HUES6 (cell line): ENCODE measurements at regions not wholly inside any gene's neighbourhood (a gene's known extent, or its start where the extent isn't known, plus 50 kb on each side); places are given as distances from the start of the nearest gene placed in this dataset.
"Not testable (repeated sequence)": the region's sequence is repeated elsewhere in the genome, so short reads cannot be mapped to it uniquely, and the experiment has no call there.

Experiments used
- H3K27ac ChIP-seq: 2 replicates; pipeline ENCODE4 v1.7.0; 2013; ENCODE audit warnings: low read depth, mild to moderate bottlenecking, low read length, inconsistent platforms
- H3K27me3 ChIP-seq: 2 replicates; pipeline ENCODE4 v1.6.1; 2013; ENCODE audit warnings: low read length; ENCODE audit not compliant: control insufficient read depth, insufficient read depth
- H3K36me3 ChIP-seq: 2 replicates; pipeline ENCODE4 v1.6.1; 2013; ENCODE audit warnings: low read length; ENCODE audit not compliant: control insufficient read depth, insufficient read depth
- H3K4me1 ChIP-seq: 2 replicates; pipeline ENCODE4 v1.6.1; 2013; ENCODE audit warnings: low read length; ENCODE audit not compliant: control insufficient read depth, insufficient read depth
- H3K4me3 ChIP-seq: 2 replicates; pipeline ENCODE4 v1.5.1; 2013; ENCODE audit warnings: low read depth, low read length
- H3K9ac ChIP-seq: one replicate; pipeline ENCODE4 v1.6.1; 2013; ENCODE audit warnings: mild to moderate bottlenecking, low read length
- H3K9me3 ChIP-seq: 2 replicates; pipeline ENCODE4 v1.6.1; 2013; ENCODE audit warnings: low read depth, low read length; ENCODE audit not compliant: control insufficient read depth, insufficient read depth

GRCh38 chr18:39166776-39167175 is 1601.2 kb upstream of the CELF4 start:
- Histone ChIP-seq H3K27me3 (no peaks in the 10 kb centered on the region), H3K4me1 (peaks cover 13% of the 10 kb centered on the region), H3K9me3 (no peaks in the 10 kb centered on the region), H3K36me3 (no peaks in the 10 kb centered on the region), H3K4me3 (no peak overlapping the region), H3K27ac (no peak overlapping the region), H3K9ac (no peak overlapping the region)

- H3K9me3 ChIP-seq = no peaks in the 10 kb centered on the region; the same call in 1 of the 2 replicates
- no peak overlapping the region for H3K9ac ChIP-seq
- H3K4me1 ChIP-seq = no peaks in the 10 kb centered on the region
- no peaks in the 10 kb centered on the region for H3K36me3 ChIP-seq
- H3K27ac ChIP-seq = no peak overlapping the region
- H3K4me3 ChIP-seq = no peak overlapping the region
- no peaks in the 10 kb centered on the region for H3K27me3 ChIP-seq
Measured at GRCh38 chr18:39162013-39162827, 1596.6 kb upstream of the CELF4 start.

GRCh38 chr18:39149211-39149806 is 1583.7 kb upstream of the CELF4 start:
- Histone ChIP-seq H3K4me1 (no peaks in the 10 kb centered on the region), H3K9ac (no peak overlapping the region), H3K36me3 (no peaks in the 10 kb centered on the region), H3K9me3 (peaks cover 62% of the 10 kb centered on the region), H3K27ac (no peak overlapping the region), H3K27me3 (no peaks in the 10 kb centered on the region), H3K4me3 (no peak overlapping the region)

- Histone ChIP-seq H3K27ac (no peak overlapping the region), H3K27me3 (no peaks in the 10 kb centered on the region), H3K4me1 (no peaks in the 10 kb centered on the region), H3K4me3 (no peak overlapping the region), H3K36me3 (no peaks in the 10 kb centered on the region), H3K9ac (no peak overlapping the region), H3K9me3 (no peaks in the 10 kb centered on the region; the same call in 1 of the 2 replicates)
Measured at GRCh38 chr18:39134255-39134654, 1568.7 kb upstream of the CELF4 start.

- H3K27me3 ChIP-seq, H3K4me1 ChIP-seq, H3K9ac ChIP-seq, H3K4me3 ChIP-seq, H3K9me3 ChIP-seq, H3K36me3 ChIP-seq, H3K27ac ChIP-seq: not testable (repeated sequence)
Measured at GRCh38 chr18:39127538-39127937, 1561.9 kb upstream of the CELF4 start.

- Histone ChIP-seq H3K9me3 (no peaks in the 10 kb centered on the region), H3K4me3 (no peak overlapping the region), H3K4me1 (no peaks in the 10 kb centered on the region), H3K9ac (no peak overlapping the region), H3K36me3 (no peaks in the 10 kb centered on the region), H3K27ac (no peak overlapping the region), H3K27me3 (no peaks in the 10 kb centered on the region)
Measured at GRCh38 chr18:39113790-39114189, 1548.2 kb upstream of the CELF4 start.

GRCh38 chr18:39105104-39105503 is 1539.5 kb upstream of the CELF4 start:
- Histone ChIP-seq H3K9ac (no peak overlapping the region), H3K36me3 (no peaks in the 10 kb centered on the region), H3K4me1 (no peaks in the 10 kb centered on the region), H3K27ac (no peak overlapping the region), H3K9me3 (no peaks in the 10 kb centered on the region), H3K4me3 (no peak overlapping the region), H3K27me3 (no peaks in the 10 kb centered on the region)

- H3K27me3 ChIP-seq = no peaks in the 10 kb centered on the region
- H3K36me3 ChIP-seq = no peaks in the 10 kb centered on the region
- no peak overlapping the region for H3K4me3 ChIP-seq
- no peak overlapping the region for H3K9ac ChIP-seq
- H3K27ac ChIP-seq = no peak overlapping the region
- H3K9me3 ChIP-seq = no peaks in the 10 kb centered on the region
- H3K4me1 ChIP-seq = no peaks in the 10 kb centered on the region
Measured at GRCh38 chr18:39072970-39073369, 1507.4 kb upstream of the CELF4 start.

- Histone ChIP-seq H3K9me3 (no peaks in the 10 kb centered on the region), H3K36me3 (no peaks in the 10 kb centered on the region), H3K9ac (no peak overlapping the region), H3K27me3 (no peaks in the 10 kb centered on the region), H3K27ac (no peak overlapping the region), H3K4me3 (no peak overlapping the region), H3K4me1 (no peaks in the 10 kb centered on the region)
Measured at GRCh38 chr18:39062426-39062825, 1496.8 kb upstream of the CELF4 start.

- H3K4me1 ChIP-seq = no peaks in the 10 kb centered on the region
- H3K27ac ChIP-seq = no peak overlapping the region
- no peak overlapping the region for H3K4me3 ChIP-seq
- H3K9ac ChIP-seq = no peak overlapping the region
- no peaks in the 10 kb centered on the region for H3K27me3 ChIP-seq
- no peaks in the 10 kb centered on the region for H3K36me3 ChIP-seq
- no peaks in the 10 kb centered on the region for H3K9me3 ChIP-seq
Measured at GRCh38 chr18:39058386-39059000, 1492.9 kb upstream of the CELF4 start.

GRCh38 chr18:39057423-39058064 is 1491.9 kb upstream of the CELF4 start:
- Histone ChIP-seq H3K4me1 (no peaks in the 10 kb centered on the region), H3K9ac (no peak overlapping the region), H3K27ac (no peak overlapping the region), H3K9me3 (no peaks in the 10 kb centered on the region), H3K4me3 (no peak overlapping the region), H3K36me3 (no peaks in the 10 kb centered on the region), H3K27me3 (no peaks in the 10 kb centered on the region)
